ENCODE measurements at regions not wholly inside any gene's neighbourhood (a gene's known extent, or its start where the extent isn't known, plus 50 kb on each side); places are given as distances from the start of the nearest gene placed in this dataset.

DNA sequence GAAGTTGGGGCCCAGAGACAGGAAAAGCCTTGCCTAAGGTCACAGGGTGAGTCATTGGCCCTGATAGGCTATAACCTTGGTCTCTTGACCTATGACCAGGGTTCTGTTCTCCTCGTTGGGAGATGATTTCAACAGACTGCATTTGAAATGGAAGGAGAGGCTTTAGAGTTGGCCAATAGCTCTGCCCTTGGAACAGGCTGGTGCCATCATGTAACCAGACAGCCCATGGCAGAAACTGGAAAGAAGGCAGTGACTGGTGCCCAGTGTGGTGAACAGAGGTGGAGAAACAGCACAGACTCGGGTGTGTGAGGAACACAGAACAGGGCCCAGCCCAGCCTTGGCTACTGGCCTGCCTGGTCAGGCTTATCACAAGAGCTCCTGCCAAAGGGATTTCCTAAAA is 109.8 kb upstream of the SLC25A48 start:
- H3K9me3 ChIP-seq (ENCODE audit: control insufficient read depth in 4 of 4, low read length in 3 of 4) = no peaks in the 10 kb centered on the region
- WGBS = 35% methylated on average over 2 of the region's 2 CpGs
- no peaks in the 10 kb centered on the region for H3K27me3 ChIP-seq (ENCODE audit: control insufficient read depth in 4 of 4, insufficient read depth in 4 of 4, low read length in 3 of 4)
- H3K4me3 ChIP-seq (ENCODE audit: low read depth in 1 of 3, low read length in 3 of 3) = no peak overlapping the region
- no peak overlapping the region for H3K9ac ChIP-seq (ENCODE audit: low read depth in 1 of 2, low read length in 2 of 2)
- TF ChIP-seq, protein P1, sequence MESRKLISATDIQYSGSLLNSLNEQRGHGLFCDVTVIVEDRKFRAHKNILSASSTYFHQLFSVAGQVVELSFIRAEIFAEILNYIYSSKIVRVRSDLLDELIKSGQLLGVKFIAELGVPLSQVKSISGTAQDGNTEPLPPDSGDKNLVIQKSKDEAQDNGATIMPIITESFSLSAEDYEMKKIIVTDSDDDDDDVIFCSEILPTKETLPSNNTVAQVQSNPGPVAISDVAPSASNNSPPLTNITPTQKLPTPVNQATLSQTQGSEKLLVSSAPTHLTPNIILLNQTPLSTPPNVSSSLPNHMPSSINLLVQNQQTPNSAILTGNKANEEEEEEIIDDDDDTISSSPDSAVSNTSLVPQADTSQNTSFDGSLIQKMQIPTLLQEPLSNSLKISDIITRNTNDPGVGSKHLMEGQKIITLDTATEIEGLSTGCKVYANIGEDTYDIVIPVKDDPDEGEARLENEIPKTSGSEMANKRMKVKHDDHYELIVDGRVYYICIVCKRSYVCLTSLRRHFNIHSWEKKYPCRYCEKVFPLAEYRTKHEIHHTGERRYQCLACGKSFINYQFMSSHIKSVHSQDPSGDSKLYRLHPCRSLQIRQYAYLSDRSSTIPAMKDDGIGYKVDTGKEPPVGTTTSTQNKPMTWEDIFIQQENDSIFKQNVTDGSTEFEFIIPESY (IDR thresholded peaks at IDR 0.05) = no peak
- TF ChIP-seq YY1 (IDR thresholded peaks at IDR 0.05) = no peak
- TF ChIP-seq RAD21 (IDR thresholded peaks at IDR 0.05) = no peak
- TF ChIP-seq, protein P2, sequence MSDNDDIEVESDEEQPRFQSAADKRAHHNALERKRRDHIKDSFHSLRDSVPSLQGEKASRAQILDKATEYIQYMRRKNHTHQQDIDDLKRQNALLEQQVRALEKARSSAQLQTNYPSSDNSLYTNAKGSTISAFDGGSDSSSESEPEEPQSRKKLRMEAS (IDR thresholded peaks at IDR 0.05) = no peak
- peak; percentile 95 for TF ChIP-seq NR2F2 (IDR thresholded peaks at IDR 0.05)
- TF ChIP-seq HNF4A (conservative IDR thresholded peaks at IDR 0.05) = peak in 1 of 2 donors; percentile 16
- TF ChIP-seq EGR1 (IDR thresholded peaks at IDR 0.05; ENCODE audit: low read depth in 2 of 2) = no peak
- TF ChIP-seq RXRA (IDR thresholded peaks at IDR 0.05) = peak; percentile 32 to 50
- no peak for TF ChIP-seq HNF4G (IDR thresholded peaks at IDR 0.05)
- no peak for TF ChIP-seq FOXA2 (IDR thresholded peaks at IDR 0.05)
- no peak for TF ChIP-seq TAF1 (conservative IDR thresholded peaks at IDR 0.05)
- no peak for DNase-seq (ENCODE audit: low spot score)
- H3K27ac ChIP-seq (ENCODE audit: low read depth in 1 of 2, low read length in 2 of 2) = no peak overlapping the region
- H3K36me3 ChIP-seq (ENCODE audit: control insufficient read depth in 4 of 4, insufficient read depth in 3 of 4, low read depth in 1 of 4, low read length in 3 of 4) = no peaks in the 10 kb centered on the region
- no peaks in the 10 kb centered on the region for H3K4me1 ChIP-seq (ENCODE audit: control insufficient read depth in 4 of 4, insufficient read depth in 4 of 4, low read length in 3 of 4)

DNA sequence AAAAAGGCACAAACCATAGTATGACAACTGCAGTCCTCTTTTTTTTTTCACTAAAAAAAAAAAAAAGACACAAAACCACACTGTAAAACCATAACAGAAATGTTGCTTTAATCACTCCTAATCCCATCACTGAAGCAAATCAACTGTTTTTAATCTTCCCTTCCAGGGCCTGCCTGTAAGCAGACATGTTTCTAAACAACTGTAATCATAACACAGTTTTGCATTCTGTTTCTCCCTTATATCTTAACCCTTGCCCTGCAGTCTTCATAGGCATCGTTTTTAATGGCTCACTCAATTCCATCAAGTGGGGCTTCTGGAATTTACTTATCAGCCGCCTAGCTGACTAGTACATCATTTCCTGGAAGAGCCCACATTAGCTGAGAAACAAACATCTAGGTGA is 111.0 kb upstream of the SLC25A48 start:
- Histone ChIP-seq H3K4me1 (ENCODE audit: control insufficient read depth in 4 of 4, insufficient read depth in 4 of 4, low read length in 3 of 4) (no peaks in the 10 kb centered on the region), H3K27ac (ENCODE audit: low read depth in 1 of 2, low read length in 2 of 2) (no peak overlapping the region), H3K4me3 (ENCODE audit: low read depth in 1 of 3, low read length in 3 of 3) (no peak overlapping the region), H3K9ac (ENCODE audit: low read depth in 1 of 2, low read length in 2 of 2) (no peak overlapping the region), H3K27me3 (ENCODE audit: control insufficient read depth in 4 of 4, insufficient read depth in 4 of 4, low read length in 3 of 4) (no peaks in the 10 kb centered on the region), H3K9me3 (ENCODE audit: control insufficient read depth in 4 of 4, low read length in 3 of 4) (no peaks in the 10 kb centered on the region), H3K36me3 (ENCODE audit: control insufficient read depth in 4 of 4, insufficient read depth in 3 of 4, low read depth in 1 of 4, low read length in 3 of 4) (no peaks in the 10 kb centered on the region)
- TF ChIP-seq SP1 (IDR thresholded peaks at IDR 0.05) (no peak), HNF4G (IDR thresholded peaks at IDR 0.05) (no peak), NR2F2 (IDR thresholded peaks at IDR 0.05) (no peak), HNF4A (conservative IDR thresholded peaks at IDR 0.05) (no peak), RXRA (IDR thresholded peaks at IDR 0.05) (no peak), FOXA1 (IDR thresholded peaks at IDR 0.05) (no peak), FOXA2 (IDR thresholded peaks at IDR 0.05) (no peak), JUND (IDR thresholded peaks at IDR 0.05) (no peak), GABPA (IDR thresholded peaks at IDR 0.05 in 1 of 2, conservative IDR thresholded peaks at IDR 0.05 in 1 of 2) (no peak)
- TF ChIP-seq, protein P2 (IDR thresholded peaks at IDR 0.05) = no peak
- TF ChIP-seq, protein P1 (IDR thresholded peaks at IDR 0.05) = no peak
- TF ChIP-seq, protein P3, sequence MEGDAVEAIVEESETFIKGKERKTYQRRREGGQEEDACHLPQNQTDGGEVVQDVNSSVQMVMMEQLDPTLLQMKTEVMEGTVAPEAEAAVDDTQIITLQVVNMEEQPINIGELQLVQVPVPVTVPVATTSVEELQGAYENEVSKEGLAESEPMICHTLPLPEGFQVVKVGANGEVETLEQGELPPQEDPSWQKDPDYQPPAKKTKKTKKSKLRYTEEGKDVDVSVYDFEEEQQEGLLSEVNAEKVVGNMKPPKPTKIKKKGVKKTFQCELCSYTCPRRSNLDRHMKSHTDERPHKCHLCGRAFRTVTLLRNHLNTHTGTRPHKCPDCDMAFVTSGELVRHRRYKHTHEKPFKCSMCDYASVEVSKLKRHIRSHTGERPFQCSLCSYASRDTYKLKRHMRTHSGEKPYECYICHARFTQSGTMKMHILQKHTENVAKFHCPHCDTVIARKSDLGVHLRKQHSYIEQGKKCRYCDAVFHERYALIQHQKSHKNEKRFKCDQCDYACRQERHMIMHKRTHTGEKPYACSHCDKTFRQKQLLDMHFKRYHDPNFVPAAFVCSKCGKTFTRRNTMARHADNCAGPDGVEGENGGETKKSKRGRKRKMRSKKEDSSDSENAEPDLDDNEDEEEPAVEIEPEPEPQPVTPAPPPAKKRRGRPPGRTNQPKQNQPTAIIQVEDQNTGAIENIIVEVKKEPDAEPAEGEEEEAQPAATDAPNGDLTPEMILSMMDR (IDR thresholded peaks at IDR 0.05; ENCODE audit: low read depth, low read length, missing input control) = no peak
- TF ChIP-seq, protein P4, sequence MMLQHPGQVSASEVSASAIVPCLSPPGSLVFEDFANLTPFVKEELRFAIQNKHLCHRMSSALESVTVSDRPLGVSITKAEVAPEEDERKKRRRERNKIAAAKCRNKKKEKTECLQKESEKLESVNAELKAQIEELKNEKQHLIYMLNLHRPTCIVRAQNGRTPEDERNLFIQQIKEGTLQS (IDR thresholded peaks at IDR 0.05) = no peak
- DNase-seq (ENCODE audit: low spot score) = no peak
- WGBS = 65% methylated on average over 2 of the region's 2 CpGs

Measured in liver (tissue), 8 donors.